ENCODE measurements at regions not wholly inside any gene's neighbourhood (a gene's known extent, or its start where the extent isn't known, plus 50 kb on each side); places are given as distances from the start of the nearest gene placed in this dataset.

DNA sequence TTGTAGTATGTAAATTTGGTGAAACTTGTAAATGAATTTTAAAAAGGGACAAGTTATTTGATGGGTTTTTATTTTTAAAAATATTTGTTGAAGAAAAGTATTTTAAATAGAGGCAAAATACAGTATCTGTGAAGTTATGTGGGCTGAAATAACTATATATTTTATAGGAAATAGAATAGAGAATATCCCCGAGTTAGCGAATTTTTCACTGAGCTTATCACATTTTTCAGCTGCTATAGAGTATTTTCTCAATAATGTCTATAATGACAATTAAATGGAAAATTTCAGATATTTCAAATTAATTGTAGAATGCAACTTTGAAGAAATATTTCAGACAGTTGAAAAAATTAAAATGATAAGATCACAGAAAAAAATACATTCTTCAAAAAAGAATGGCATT, 166.4 kb upstream of the TP63 start:
- FAIRE-seq (no peak), DNase-seq (ENCODE audit: insufficient read length, low spot score) (no peak)
- TF ChIP-seq POLR2A (IDR thresholded peaks at IDR 0.05; ENCODE audit: low read depth, low read length) = no peak

DNA sequence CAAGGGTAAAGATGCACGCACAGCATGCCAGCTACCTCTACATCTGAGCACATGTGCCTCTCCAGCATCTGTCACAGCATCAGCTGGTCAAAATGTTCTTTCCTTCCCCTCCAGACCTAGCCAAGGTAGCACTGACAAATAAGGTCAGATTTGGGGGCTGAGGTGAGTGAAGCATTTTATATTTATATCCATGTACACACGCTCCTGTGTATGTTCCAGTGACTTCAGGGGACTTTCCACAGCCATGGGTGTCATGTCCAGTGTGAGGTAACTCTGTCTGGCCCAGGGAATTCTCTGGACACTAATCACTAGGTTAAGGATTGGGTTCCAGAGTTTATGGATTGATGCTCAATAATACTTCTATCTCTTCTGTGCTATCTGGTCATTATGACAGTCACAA, 165.2 kb upstream of the TP63 start:
- no peak for DNase-seq (ENCODE audit: insufficient read length, low spot score)
- no peak for TF ChIP-seq POLR2A (IDR thresholded peaks at IDR 0.05; ENCODE audit: low read depth, low read length)
- no peak for FAIRE-seq

DNA sequence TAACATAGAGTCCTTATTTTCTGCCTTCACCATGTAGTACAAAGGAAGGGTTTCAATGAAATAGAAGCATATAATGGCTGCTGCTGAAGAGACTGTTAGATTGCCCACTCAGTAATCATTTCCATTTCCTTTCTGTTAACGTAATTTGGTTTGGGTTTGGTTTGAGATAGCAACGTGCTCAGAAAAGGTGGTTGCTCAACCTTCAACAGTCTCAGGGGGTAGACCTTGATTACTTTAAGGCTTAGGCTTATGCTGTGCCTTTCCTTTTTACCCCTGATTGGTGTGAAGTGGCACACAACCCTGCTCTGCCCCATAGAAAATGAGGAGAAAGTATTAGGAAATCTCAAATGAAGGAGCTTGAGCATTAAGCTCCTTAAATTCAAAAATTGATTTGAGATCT, 163.7 kb upstream of the TP63 start:
- FAIRE-seq (no peak), DNase-seq (ENCODE audit: insufficient read length, low spot score) (no peak)
- no peak for TF ChIP-seq POLR2A (IDR thresholded peaks at IDR 0.05; ENCODE audit: low read depth, low read length)

DNA sequence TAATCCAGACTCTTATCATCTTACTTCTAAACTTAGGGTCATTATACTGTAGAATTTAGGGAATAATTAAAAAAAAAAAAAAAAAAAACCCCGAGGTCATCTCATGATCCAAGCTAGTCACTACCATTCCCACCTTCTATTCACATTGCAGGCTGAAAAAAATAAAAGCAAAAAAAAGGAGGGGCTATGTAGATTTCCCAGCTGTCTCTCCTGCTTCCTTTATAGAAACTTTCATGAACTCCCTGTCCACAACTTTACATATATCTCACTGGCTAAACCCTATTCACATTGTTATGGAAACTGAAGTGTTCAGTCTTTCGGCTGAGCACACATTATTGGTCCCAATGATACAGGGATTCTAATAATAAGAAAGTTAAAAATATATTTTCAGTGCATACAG, 156.2 kb upstream of the TP63 start:
- no peak for DNase-seq (ENCODE audit: insufficient read length, low spot score)
- FAIRE-seq = no peak
- no peak for TF ChIP-seq POLR2A (IDR thresholded peaks at IDR 0.05; ENCODE audit: low read depth, low read length)

DNA sequence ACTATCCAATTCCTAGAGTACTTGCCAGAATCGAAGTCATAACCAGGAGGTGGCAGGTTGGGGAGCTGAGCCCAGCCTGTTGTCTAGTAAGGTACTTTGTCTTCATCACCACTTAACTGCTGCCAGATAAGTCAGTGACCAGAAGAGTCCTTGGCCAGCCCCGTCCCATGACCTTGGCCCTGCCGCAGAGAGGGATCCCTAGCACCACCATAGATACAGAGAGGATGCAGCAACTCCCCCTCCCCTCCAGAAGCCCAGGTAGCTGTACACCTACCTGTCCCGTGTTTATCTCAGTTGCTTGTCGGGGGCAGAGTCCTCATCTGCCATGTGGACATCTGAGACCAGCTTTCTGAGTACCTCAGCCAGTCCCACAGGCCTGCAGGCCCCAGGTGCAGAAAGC, 153.6 kb upstream of the TP63 start:
- TF ChIP-seq POLR2A (IDR thresholded peaks at IDR 0.05; ENCODE audit: low read depth, low read length) = no peak
- FAIRE-seq (no peak), DNase-seq (ENCODE audit: insufficient read length, low spot score) (no peak)

DNA sequence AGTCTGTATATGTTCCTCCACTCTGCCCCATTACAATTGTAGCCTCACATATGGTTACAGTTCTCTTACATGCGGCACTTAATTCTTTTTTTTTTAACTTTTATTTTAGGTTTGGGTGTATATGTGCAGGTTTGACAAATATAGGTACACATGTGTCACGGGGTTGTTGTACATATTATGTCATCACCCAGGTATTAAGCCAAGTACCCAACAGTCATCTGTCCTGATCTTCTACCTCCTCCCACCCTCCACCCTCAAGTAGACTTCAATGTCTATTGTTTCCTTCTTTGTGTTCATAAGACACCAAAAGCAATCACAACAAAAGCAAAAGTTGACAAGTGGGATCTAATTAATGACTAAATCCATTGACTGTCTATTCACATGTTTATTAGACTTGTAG, 144.6 kb upstream of the TP63 start:
- FAIRE-seq (peak; percentile 67), DNase-seq (ENCODE audit: insufficient read length, low spot score) (no peak)
- TF ChIP-seq POLR2A (IDR thresholded peaks at IDR 0.05; ENCODE audit: low read depth, low read length) = no peak

DNA sequence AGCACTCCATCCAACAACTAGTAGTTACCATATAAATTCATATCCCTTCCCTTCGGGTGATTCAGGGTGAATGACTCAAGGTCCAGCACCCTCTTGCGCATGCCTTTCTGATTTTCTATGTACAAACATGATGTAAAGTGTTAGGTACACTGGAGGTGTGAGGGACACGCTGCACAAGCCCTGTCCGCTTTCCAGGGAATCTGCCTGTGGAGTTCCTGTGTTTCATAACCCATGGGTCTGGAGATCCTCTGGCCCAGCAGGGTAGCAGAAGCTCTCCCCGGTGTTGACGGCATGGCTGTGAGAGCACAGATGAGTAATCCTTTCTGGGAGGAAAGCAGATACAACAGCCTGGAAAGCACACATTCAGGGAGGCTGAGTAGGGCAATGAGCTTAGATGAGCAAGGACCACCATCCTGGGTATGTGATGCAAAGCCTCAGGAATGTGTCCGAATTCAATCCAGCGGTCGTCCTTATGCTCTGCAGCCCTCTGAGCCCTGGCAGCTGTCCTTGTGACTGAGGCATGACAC, 142.9 kb upstream of the TP63 start:
- TF ChIP-seq POLR2A (IDR thresholded peaks at IDR 0.05; ENCODE audit: low read depth, low read length) = no peak
- FAIRE-seq = peak; percentile 100
- DNase-seq (ENCODE audit: insufficient read length, low spot score) = peak; percentile 61

DNA sequence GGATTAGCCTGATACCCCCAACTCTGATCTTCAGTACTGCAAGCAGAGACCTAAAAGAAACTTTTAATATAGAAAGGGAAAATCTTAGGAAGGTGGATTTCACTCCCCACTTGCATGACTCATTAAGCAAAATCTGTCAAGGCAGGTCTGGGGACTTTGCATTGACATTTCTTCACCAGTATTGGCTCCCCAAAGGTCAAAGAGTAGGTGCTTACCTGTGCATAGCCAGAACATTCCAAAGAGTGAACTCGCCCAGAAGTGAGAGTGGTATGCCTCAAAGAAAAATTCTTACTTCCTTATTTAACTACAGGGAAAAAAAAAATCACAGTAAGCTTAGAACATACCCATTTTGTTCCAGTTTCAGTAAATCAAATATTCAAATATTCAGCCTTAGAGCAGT, 140.9 kb upstream of the TP63 start:
- DNase-seq (ENCODE audit: insufficient read length, low spot score) (no peak), FAIRE-seq (no peak)
- TF ChIP-seq POLR2A (IDR thresholded peaks at IDR 0.05; ENCODE audit: low read depth, low read length) = no peak

DNA sequence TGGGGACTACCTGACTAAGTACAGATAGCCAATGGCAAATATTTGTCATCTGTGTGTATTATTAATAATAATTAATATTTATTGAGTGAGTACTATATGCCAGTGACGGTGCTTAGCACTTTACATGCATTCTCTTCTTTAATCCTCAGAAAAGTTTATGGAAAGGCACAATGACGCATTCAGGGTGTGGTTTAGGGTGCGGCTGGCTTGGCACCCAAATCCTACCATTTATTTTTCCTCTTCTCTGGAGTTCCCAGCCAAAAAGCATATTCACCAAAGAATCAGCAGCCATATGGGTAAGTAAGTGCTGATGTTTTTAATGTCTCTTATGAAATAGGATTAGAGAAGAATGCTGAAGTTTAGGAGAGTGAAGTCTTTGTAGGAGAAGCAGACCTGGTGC, 140.4 kb upstream of the TP63 start:
- FAIRE-seq (no peak), DNase-seq (ENCODE audit: insufficient read length, low spot score) (no peak)
- TF ChIP-seq POLR2A (IDR thresholded peaks at IDR 0.05; ENCODE audit: low read depth, low read length) = no peak

DNA sequence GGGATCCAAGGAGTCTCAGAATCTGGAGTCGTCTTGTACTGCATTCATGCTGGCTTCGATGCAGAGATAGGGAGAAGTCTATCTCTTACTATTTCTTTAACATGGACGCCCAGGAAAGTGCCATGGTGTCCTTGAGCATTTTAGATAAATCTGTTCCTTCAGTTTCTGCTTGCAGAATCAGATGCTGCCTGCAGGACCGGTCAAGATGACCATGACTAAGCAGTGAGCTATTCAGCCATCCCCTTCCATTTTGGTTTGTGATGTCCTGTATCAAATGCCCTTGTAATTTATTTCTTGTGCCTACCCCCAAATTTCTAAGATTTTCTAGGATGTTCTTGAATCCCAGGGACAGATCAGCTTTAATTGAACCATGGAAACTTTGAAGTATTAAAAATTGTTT, 139.4 kb upstream of the TP63 start:
- no peak for DNase-seq (ENCODE audit: insufficient read length, low spot score)
- TF ChIP-seq POLR2A (IDR thresholded peaks at IDR 0.05; ENCODE audit: low read depth, low read length) = no peak
- FAIRE-seq = no peak

DNA sequence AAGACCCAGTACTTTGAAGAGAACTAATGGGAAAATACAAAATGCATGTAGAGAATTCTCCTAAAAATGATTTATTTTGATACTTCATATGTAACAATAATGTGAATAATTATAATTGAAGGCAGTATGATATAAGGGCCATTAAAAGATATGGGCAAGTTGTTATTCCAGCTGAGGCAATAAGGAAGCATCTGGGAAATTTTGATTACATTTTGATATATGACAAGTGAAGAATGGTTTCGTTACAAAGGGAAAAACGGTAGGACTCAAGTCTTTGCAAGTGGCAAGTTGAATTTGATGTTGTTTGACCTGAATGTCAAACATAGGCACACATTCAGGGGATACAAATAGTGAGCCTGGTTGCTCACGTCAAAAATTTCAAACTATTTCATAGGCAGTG, 137.9 kb upstream of the TP63 start:
- FAIRE-seq (no peak), DNase-seq (ENCODE audit: insufficient read length, low spot score) (no peak)
- no peak for TF ChIP-seq POLR2A (IDR thresholded peaks at IDR 0.05; ENCODE audit: low read depth, low read length)

DNA sequence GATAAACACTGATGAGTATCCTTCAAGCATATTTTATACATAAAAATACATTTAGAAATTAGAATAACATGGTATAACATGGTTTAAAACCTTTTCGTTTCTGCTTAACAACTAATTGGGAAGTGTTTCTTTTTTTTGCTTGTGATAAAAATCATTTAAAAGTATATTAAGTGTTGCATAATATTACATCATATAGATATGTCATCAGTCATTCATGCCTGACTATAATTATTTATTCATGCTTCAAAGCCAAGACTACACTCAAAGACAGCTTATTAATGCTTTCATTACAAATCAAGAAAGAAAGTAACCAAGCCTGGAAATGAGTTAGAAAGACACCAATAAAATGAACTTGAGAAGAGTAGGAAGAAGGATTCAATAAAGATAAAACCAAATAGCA, 136.6 kb upstream of the TP63 start:
- no peak for DNase-seq (ENCODE audit: insufficient read length, low spot score)
- FAIRE-seq = peak; percentile 6
- TF ChIP-seq POLR2A (IDR thresholded peaks at IDR 0.05; ENCODE audit: low read depth, low read length) = no peak

DNA sequence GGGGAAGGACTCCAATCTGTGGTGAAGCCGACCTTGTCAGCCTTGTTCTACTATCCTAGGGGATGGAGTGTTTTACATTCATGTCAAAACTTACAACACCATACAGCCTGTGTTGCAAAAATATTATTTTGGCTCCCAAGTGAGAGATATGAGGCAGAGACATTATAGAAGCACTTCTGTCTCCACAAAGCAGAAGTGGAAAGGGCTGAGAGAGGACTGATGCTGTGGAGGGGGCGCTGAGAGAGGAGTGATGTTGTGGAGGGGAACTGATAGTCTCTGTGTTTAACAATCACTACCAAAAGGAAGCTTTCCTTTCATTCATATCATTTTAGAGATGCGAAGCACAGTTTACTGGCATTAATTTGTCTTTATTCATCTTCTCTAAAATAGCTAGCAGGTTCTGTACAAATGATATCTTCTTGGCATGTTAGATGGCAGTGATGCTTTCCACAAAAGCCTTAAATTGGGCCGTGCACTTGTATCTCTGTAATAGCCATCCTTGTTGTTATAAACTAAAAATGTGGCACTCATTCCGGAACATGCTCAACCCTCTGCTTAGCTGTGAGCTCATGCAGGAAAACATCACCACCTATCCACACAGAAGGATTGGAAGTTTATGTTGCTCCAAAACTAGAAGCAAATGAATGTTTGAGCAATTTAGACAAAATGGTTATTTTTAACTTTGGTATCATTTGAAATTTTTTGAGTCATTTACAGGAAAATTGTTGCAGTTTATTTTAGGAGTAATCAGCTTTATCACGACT, 134.6 kb upstream of the TP63 start:
- DNase-seq (ENCODE audit: insufficient read length, low spot score) (no peak), FAIRE-seq (peak; percentile 23)
- no peak for TF ChIP-seq POLR2A (IDR thresholded peaks at IDR 0.05; ENCODE audit: low read depth, low read length)

DNA sequence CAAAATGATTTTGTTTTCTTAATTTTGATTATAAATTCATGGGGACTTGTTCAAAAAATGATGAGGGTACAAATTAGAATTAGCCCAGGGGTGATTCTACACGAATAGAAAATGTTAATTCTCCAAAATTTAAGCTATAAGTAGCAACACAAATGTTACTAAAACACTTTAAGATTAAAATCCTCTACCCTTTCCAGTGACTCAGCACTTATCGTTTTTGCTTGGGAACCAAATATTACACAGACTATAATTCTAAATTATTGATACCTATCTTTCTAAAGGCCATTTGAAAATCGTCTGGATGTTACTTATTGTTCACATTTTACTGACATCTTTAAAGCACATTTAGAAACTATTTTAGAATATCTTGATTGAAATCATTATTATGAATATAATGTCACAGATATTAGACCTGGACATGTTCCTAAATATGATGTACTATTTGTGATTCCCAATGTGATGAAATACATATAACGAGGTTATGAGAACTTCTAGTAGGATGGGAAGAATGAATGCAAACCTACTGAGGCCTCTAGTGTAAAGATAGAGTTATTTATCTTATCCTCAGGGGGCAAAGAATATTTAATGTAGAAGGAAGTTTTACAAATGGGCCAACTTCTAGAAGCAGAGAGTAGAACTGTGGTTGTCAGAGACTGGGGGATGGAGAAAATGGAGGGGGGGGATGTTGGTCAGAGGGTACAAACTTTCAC, 132.0 kb upstream of the TP63 start:
- DNase-seq (ENCODE audit: insufficient read length, low spot score) (no peak), FAIRE-seq (no peak)
- no peak for TF ChIP-seq POLR2A (IDR thresholded peaks at IDR 0.05; ENCODE audit: low read depth, low read length)

DNA sequence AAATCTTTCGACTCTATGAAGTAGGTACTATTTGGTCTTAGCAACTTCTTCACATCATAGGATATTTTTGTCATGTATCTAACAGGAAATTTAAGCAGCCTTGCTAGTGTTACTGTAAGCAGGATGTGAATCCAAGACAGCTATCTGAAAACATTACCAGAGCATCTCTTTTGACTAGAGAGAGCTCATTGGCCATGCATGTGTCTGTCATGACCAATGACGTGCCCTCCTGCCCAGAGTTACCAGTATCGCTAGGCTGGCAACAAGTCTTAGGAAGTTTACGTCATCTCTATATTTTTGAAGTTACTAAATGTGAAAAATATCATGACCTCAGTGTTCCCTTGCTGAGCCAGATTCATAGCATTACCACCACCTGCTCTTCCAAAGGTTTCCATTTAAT, 130.9 kb upstream of the TP63 start:
- FAIRE-seq (no peak), DNase-seq (ENCODE audit: insufficient read length, low spot score) (no peak)
- TF ChIP-seq POLR2A (IDR thresholded peaks at IDR 0.05; ENCODE audit: low read depth, low read length) = no peak
